K562 (cell line): ENCODE measurements at regions not wholly inside any gene's neighbourhood (a gene's known extent, or its start where the extent isn't known, plus 50 kb on each side); places are given as distances from the start of the nearest gene placed in this dataset.

Experiments used
- ATAC-seq: fragments of 200-7000 bp; cut with Tn5 transposase; 3 replicates; pipeline ENCODE4 v1.9.1; 2020; ENCODE audit warnings: moderate library complexity
- BruUV-seq: library from RNA; stranded (reverse); fragments of 400-500 nt; replicated peaks from 2 replicates; lab custom pipeline; 2021; lab: Mats Ljungman, UMichigan
- CTCF ChIA-PET: fragments of 300-600 bp; formaldehyde crosslinking; extraction: SDS; loops from one replicate; lab custom pipeline; 2021; ENCODE audit warnings: low intra/inter-chr PET ratio; lab: Yijun Ruan, JAX
- POLR2A ChIA-PET: fragments of 300-600, 350-650 bp; sonication (Branson Sonifier 250); formaldehyde crosslinking; extraction: SDS; loops from one replicate; lab custom pipeline; 2021; ENCODE audit warnings: antibody characterized with exemption, inconsistent platforms; lab: Yijun Ruan, JAX
- DNase-seq, 4 experiments: peaks; one replicate each; pipeline versions ENCODE4 v3.0.0 to v3.0.0-alpha.2; 2011 to 2018; ENCODE audit warnings: low spot score in 3 of 4, mixed read lengths in 3 of 4; ENCODE audit errors: extremely low read depth in 1 of 4
- FAIRE-seq: peaks from 2 replicates; lab custom pipeline; 2011; peaks lifted over from hg19 to GRCh38; lab: Jason Lieb, UNC
- H2AFZ ChIP-seq: 2 replicates; pipeline ENCODE4 v1.6.0; 2011; ENCODE audit warnings: low read depth, low read length, control low read depth, inconsistent platforms
- H3K27ac ChIP-seq: fragments of 200-600 bp; 3 replicates; pipeline ENCODE4 v1.8.0; 2011; ENCODE audit warnings: low read depth, mild to moderate bottlenecking, control low read depth, inconsistent platforms, low read length, moderate library complexity, mixed read lengths; ENCODE audit errors: extremely low read depth
- H3K27me3 ChIP-seq, 2 experiments: fragments of 300-600 bp in 1 of 2; 2 replicates in 1 of 2; 3 replicates in 1 of 2; pipeline versions ENCODE4 v1.6.0 to v1.8.0; 2011; ENCODE audit warnings: inconsistent platforms in 2 of 2, low read length in 2 of 2, mild to moderate bottlenecking in 1 of 2, mixed read lengths in 1 of 2, moderate library complexity in 1 of 2; ENCODE audit not compliant: control insufficient read depth in 2 of 2, insufficient read depth in 2 of 2
- H3K36me3 ChIP-seq: fragments of 300-600 bp; 3 replicates; pipeline ENCODE4 v1.8.0; 2011; ENCODE audit warnings: mild to moderate bottlenecking, low read length, inconsistent platforms; ENCODE audit not compliant: control insufficient read depth, insufficient read depth
- H3K4me1 ChIP-seq, 2 experiments: fragments of 200-600 bp in 1 of 2; replicated peaks in 1 of 2; 2 replicates in 1 of 2; 3 replicates in 1 of 2; pipeline versions ENCODE4 v1.5.1 to v1.8.0; 2011; ENCODE audit warnings: inconsistent platforms in 2 of 2, low read length in 2 of 2, mild to moderate bottlenecking in 1 of 2, mixed read lengths in 1 of 2, moderate library complexity in 1 of 2; ENCODE audit not compliant: control insufficient read depth in 2 of 2, insufficient read depth in 2 of 2
- H3K4me2 ChIP-seq: 2 replicates; pipeline ENCODE4 v1.6.1; 2011; ENCODE audit warnings: low read length, control low read depth, inconsistent platforms, mixed read lengths; ENCODE audit not compliant: insufficient read depth
- H3K4me3 ChIP-seq: fragments of 200-600 bp; sonication (generic), shearing (Covaris generic); 2 replicates; pipeline ENCODE4 v1.5.1; 2016; ENCODE audit warnings: control low read depth, inconsistent platforms
- H3K79me2 ChIP-seq: fragments of 200-600 bp; 3 replicates; pipeline ENCODE4 v1.8.0; 2011; ENCODE audit warnings: low read length, inconsistent platforms; ENCODE audit not compliant: control insufficient read depth, insufficient read depth
- H3K9ac ChIP-seq, 2 experiments: 2 replicates each; pipeline versions ENCODE4 v1.6.0 to v1.6.1; 2011; ENCODE audit warnings: low read depth in 2 of 2, low read length in 2 of 2, control low read depth in 1 of 2, inconsistent platforms in 1 of 2, mild to moderate bottlenecking in 1 of 2, mixed read lengths in 1 of 2; ENCODE audit not compliant: insufficient read depth in 1 of 2
- H3K9me1 ChIP-seq: one replicate; pipeline ENCODE4 v1.6.0; 2011; ENCODE audit warnings: inconsistent platforms, mild to moderate bottlenecking, low read length, moderate library complexity; ENCODE audit not compliant: control insufficient read depth, insufficient read depth
- H3K9me3 ChIP-seq: replicated peaks from 2 replicates; pipeline ENCODE4 v1.5.1; 2011; ENCODE audit warnings: low read depth, low read length, inconsistent platforms; ENCODE audit not compliant: control insufficient read depth, insufficient read depth
- H4K20me1 ChIP-seq: replicated peaks from 2 replicates; pipeline ENCODE4 v1.6.1; 2011; ENCODE audit warnings: low read length, inconsistent platforms, mixed read lengths; ENCODE audit not compliant: control insufficient read depth, insufficient read depth
- BCLAF1 ChIP-seq, 2 experiments: fragments of 450-650 bp in 1 of 2; IDR thresholded peaks; 2 replicates each; pipeline ENCODE4 v1.6.1; 2011 to 2017; ENCODE audit warnings: low read depth in 2 of 2, antibody characterized with exemption in 1 of 2, borderline replicate concordance in 1 of 2, low read length in 1 of 2, mild to moderate bottlenecking in 1 of 2, mixed read lengths in 1 of 2; ENCODE audit not compliant: control insufficient read depth in 1 of 2
- CREB3L1 ChIP-seq: fragments of 450-650 bp; IDR thresholded peaks from 2 replicates; pipeline ENCODE4 v1.6.1; 2014; ENCODE audit warnings: low read depth, mild to moderate bottlenecking, moderate library complexity, borderline replicate concordance
- FOXK2 ChIP-seq, 2 experiments: fragments of 450-650 bp; IDR thresholded peaks in 1 of 2; conservative IDR thresholded peaks in 1 of 2; 2 replicates each; pipeline ENCODE4 v1.6.1; 2016; ENCODE audit warnings: low read depth in 2 of 2, mild to moderate bottlenecking in 1 of 2
- MEF2D ChIP-seq: conservative IDR thresholded peaks from 2 replicates; pipeline ENCODE4 v1.6.1; 2016; ENCODE audit warnings: low read depth, missing genetic modification characterization, missing compliant biosample characterization
- NFXL1 ChIP-seq: fragments of 450-650 bp; formaldehyde crosslinking; IDR thresholded peaks from 2 replicates; pipeline ENCODE4 v1.4.0; 2021; ENCODE audit warnings: mild to moderate bottlenecking
- POLR2AphosphoS2 ChIP-seq: IDR thresholded peaks from 2 replicates; pipeline ENCODE4 v1.6.1; 2012; ENCODE audit warnings: low read length, improper control_type of control experiment
- SMARCA4 ChIP-seq: fragments of 450-650 bp; IDR thresholded peaks from 2 replicates; pipeline ENCODE4 v1.6.1; 2016
- SNAPC5 ChIP-seq: fragments of 250-450 bp; sonication (Bioruptor Pico); IDR thresholded peaks from 2 replicates; pipeline ENCODE4 v1.8.0; 2021; ENCODE audit warnings: moderate library complexity, mild to moderate bottlenecking, inconsistent platforms
- ZNF133 ChIP-seq: fragments of 250-450 bp; sonication (Bioruptor Pico); IDR thresholded peaks from 2 replicates; pipeline ENCODE4 v1.4.0; 2020; ENCODE audit warnings: mild to moderate bottlenecking
- ZNF778 ChIP-seq: fragments of 450-650 bp; formaldehyde crosslinking; IDR thresholded peaks from 2 replicates; pipeline ENCODE4 v1.4.0; 2020; ENCODE audit warnings: mild to moderate bottlenecking, moderate library complexity
- WGBS: fragments of 100-300 bp; shearing (Covaris generic); methylation state at CpG from one replicate; pipeline ENCODE4 v1.1.6; 2016; ENCODE audit warnings: low coverage, mixed read lengths; ENCODE audit not compliant: insufficient coverage; ENCODE audit errors: missing lambda C conversion rate; 5-methylcytosine and 5-hydroxymethylcytosine counted together
- in situ Hi-C: fragments of 300-500 bp; cut with MboI; formaldehyde crosslinking; loops from 4 replicates; pipeline ENCODE4 v1.15.0; 2018; ENCODE audit warnings: inconsistent platforms, mixed read lengths
- intact Hi-C: fragments of 100-400 bp; cut with micrococcal nuclease; formaldehyde crosslinking; loops from 2 replicates; pipeline ENCODE4 v1.14.2; 2022

- no peaks in the 10 kb centered on the region for H3K36me3 ChIP-seq
- H3K4me3 ChIP-seq = no peak overlapping the region
- H4K20me1 ChIP-seq = no peaks in the 10 kb centered on the region
- H3K4me2 ChIP-seq = no peak overlapping the region
- no peak for TF ChIP-seq FOXK2 (conservative IDR thresholded peaks at IDR 0.05 in 1 of 2, IDR thresholded peaks at IDR 0.05 in 1 of 2; ENCODE audit: low read depth in 2 of 2)
- no peak for TF ChIP-seq SNAPC5 (CRISPR knock-in tag)
- no peak for TF ChIP-seq BCLAF1 (IDR thresholded peaks at IDR 0.05; ENCODE audit: borderline replicate concordance in 1 of 2, control insufficient read depth in 1 of 2, low read depth in 2 of 2, low read length in 1 of 2)
- TF ChIP-seq POLR2AphosphoS2 = no peak
- no peak for TF ChIP-seq ZNF778
- TF ChIP-seq SMARCA4 = no peak
- no peak for TF ChIP-seq ZNF133
- TF ChIP-seq NFXL1 (CRISPR knock-in tag) = no peak
- no peak for TF ChIP-seq MEF2D (tag)
- TF ChIP-seq CREB3L1 = no peak
- H3K9ac ChIP-seq = no peak overlapping the region
- H3K4me1 ChIP-seq = no peaks in the 10 kb centered on the region
- ATAC-seq (no peak), DNase-seq (no peak), FAIRE-seq (no peak)
- H3K27ac ChIP-seq = no peak overlapping the region
- in situ Hi-C loops = no loop called here
- intact Hi-C loops = no loop called here
- 68% methylated on average over 3 of the region's 3 CpGs for WGBS
- peaks cover 0 to 6% of the 10 kb centered on the region in 2 experiments; a peak in 1 of 5 replicates for H3K27me3 ChIP-seq
- ChIA-PET CTCF (no interaction called here), POLR2A (no interaction called here)
- no peaks in the 10 kb centered on the region for H3K79me2 ChIP-seq
- BruUV-seq = no TSS peak
- H2AFZ ChIP-seq = no peak overlapping the region
- no peaks in the 10 kb centered on the region for H3K9me3 ChIP-seq
- no peaks in the 10 kb centered on the region for H3K9me1 ChIP-seq
These were observed 214.0 kb upstream of the LEF1 start for GRCh38 chr4:108382751-108383150.
